GM12873 (cell line): ENCODE measurements at regions not wholly inside any gene's neighbourhood (a gene's known extent, or its start where the extent isn't known, plus 50 kb on each side); places are given as distances from the start of the nearest gene placed in this dataset.

ENCODE experiments used
- CTCF ChIP-seq: IDR thresholded peaks from 2 replicates; pipeline ENCODE4 v1.5.1; 2012; ENCODE audit warnings: low read depth, mild to moderate bottlenecking, moderate library complexity, low read length, control low read depth; ENCODE audit not compliant: insufficient read depth; ENCODE audit errors: missing control alignments

DNA sequence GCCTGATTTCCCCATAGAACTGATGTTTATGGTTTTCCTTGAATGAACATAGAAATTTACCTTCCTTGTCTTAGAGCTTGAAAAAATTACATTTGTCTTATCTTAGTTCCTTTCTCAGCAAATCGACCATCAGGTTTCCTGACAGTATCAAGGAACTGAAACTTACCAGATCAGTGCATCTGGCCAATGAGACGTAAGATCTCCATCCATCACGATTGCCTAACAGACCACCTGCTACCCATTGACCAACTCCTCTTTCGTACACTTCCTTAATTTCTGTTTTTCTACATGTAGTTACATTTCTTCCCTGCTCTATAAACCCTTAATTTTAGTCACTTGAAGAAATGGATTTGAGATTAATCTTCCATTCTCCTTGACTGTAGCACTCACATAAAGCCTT is 57.4 kb upstream of the TMPRSS15 start:
- no peak for TF ChIP-seq CTCF

DNA sequence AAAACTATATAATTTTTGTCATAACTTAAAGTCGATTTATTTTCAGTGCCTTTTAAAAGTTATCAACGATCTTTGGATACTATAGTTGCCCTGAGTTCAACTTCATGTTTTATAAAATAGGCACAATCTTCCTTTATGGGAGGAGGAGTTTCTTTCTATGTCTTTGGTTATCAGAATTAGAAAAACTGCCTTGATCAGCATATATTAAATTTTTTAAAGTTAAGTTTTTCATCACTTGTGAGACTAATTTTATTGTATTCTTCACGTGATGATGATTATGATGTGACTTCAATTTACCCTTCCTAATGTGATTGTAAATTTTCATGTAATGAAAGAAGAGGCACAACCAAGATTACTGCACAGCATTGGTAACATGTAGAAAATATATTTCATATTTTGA is 58.2 kb upstream of the TMPRSS15 start:
- TF ChIP-seq CTCF, result no peak

DNA sequence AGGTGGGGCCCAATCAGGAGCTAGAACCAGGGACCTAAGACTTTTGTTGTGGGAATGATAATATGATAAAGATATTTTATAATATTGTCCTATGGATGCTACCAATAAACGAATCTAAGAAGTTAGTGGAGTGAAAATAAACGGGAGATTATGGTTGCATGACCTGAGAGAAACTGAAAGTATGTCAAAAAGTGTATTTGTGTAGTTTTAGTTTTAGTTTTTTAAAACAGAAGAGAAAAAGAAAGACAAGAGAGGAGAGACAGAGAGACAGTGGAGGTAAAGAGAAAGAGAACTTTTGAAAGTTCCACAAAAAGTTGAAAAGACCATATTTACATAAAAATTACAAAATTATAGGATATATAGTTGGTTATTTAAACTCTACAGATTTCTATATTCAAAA is 64.1 kb upstream of the TMPRSS15 start:
- no peak for TF ChIP-seq CTCF

DNA sequence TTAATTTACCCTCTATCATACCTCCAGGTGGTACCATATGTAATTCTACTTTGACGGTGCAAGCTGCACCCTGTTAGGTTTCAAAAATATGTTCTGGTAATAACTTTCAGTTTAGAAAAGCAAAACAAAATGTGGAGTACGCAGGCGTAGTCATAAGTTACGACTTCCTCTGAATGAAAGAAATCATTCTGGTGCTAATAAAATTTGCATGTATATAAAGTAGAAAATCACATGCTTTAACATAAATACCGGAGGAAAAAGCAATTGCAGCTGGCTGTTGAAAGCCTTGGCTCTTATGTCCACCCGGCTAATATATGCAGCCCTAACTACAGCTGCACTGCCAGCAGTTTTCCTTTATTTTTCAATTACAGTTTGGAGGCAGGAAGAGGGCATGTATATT is 65.2 kb upstream of the TMPRSS15 start:
- TF ChIP-seq CTCF, result no peak

- TF ChIP-seq CTCF, result no peak
Observed at GRCh38 chr21:18476639-18477038, 73.1 kb upstream of the TMPRSS15 start.

- TF ChIP-seq CTCF, result no peak
Observed at GRCh38 chr21:18477043-18477442, 73.5 kb upstream of the TMPRSS15 start.

- TF ChIP-seq CTCF, result no peak
Observed at GRCh38 chr21:18478513-18478912, 74.9 kb upstream of the TMPRSS15 start.

DNA sequence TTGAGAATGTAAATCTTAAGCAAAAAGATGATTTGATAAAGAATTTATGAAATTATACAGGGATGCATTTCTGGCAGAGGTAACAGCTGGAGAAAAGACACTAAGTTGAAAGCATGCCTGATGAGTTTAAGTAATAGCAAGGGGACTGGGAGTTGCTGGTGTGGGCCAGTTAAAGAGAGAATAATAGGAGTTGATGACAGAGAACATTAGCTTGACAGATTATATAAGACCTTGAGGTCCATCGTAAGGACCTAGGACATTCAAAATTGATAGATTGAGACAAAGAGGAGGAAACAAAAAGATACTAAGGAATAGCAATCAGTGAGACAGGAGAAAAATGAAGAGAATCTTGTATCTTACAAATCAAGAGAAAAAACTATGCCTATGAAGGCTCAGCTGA is 84.7 kb upstream of the TMPRSS15 start:
- no peak for TF ChIP-seq CTCF
